ENCODE measurements at regions not wholly inside any gene's neighbourhood (a gene's known extent, or its start where the extent isn't known, plus 50 kb on each side); places are given as distances from the start of the nearest gene placed in this dataset.

DNA sequence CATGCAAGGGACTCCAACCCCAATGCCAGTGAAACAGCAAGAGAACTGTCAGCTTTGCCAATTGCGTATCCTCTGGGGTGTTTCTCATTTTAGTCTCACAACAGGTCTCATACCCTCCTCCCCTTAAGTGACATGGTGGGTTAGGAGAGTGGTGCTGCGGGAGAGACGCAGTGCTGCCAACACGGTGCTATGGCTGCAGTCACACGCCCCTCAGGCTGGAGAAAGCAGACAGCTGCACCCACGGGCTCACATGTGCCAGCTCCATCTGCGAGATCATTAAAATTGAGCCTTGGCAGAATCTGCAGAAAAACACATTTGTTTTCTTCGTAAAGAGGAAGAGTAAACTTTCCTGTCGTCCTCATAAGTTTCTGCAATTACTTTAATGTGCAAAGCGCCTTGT is 114.7 kb downstream of the ANKRD60 start:
- TF ChIP-seq CTCF (IDR thresholded peaks at IDR 0.05; ENCODE audit: insufficient read depth, low read length, poor library complexity, severe bottlenecking) (no peak), EZH2phosphoT487 (conservative IDR thresholded peaks at IDR 0.05; ENCODE audit: low read length) (no peak)
